PC-3 (cell line): ENCODE measurements at regions not wholly inside any gene's neighbourhood (a gene's known extent, or its start where the extent isn't known, plus 50 kb on each side); places are given as distances from the start of the nearest gene placed in this dataset.

ENCODE experiments used
- EZH2phosphoT487 ChIP-seq: fragments of 300-600 bp; sonication (generic); IDR thresholded peaks from 2 replicates; pipeline ENCODE4 v1.6.1; 2018; ENCODE audit warnings: mild to moderate bottlenecking, antibody characterized with exemption, low read length, borderline replicate concordance
- TF ChIP-seq, protein P1 (sequence below): fragments of 300-600 bp; sonication (generic); conservative IDR thresholded peaks from 2 replicates; pipeline ENCODE4 v1.5.1; 2017; ENCODE audit warnings: antibody characterized with exemption, low read depth, mild to moderate bottlenecking, low read length

DNA sequence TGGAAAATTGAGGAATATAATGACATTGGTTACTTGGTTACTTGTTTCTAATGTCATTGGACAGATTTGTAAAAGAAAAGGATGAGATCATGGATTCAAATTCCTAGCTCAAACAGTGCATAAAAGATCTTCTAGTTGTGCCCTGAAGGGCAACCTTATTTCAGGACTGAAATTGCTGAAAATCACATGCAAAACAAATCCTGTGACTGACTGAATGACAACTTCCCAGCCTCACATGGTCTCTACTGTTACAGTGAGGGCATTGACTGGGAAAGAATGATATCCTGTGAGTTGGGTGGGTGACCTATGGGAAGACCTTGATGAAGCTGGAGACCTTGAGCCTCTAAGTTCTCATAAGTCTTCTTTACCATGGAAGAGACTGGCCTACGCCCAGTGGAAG is 90.4 kb upstream of the HAAO start:
- TF ChIP-seq, protein P1, sequence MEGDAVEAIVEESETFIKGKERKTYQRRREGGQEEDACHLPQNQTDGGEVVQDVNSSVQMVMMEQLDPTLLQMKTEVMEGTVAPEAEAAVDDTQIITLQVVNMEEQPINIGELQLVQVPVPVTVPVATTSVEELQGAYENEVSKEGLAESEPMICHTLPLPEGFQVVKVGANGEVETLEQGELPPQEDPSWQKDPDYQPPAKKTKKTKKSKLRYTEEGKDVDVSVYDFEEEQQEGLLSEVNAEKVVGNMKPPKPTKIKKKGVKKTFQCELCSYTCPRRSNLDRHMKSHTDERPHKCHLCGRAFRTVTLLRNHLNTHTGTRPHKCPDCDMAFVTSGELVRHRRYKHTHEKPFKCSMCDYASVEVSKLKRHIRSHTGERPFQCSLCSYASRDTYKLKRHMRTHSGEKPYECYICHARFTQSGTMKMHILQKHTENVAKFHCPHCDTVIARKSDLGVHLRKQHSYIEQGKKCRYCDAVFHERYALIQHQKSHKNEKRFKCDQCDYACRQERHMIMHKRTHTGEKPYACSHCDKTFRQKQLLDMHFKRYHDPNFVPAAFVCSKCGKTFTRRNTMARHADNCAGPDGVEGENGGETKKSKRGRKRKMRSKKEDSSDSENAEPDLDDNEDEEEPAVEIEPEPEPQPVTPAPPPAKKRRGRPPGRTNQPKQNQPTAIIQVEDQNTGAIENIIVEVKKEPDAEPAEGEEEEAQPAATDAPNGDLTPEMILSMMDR: no peak
- TF ChIP-seq EZH2phosphoT487: no peak
